Activated CD4-positive, CD25-positive, alpha-beta regulatory T cell (primary cell): ENCODE measurements at regions not wholly inside any gene's neighbourhood (a gene's known extent, or its start where the extent isn't known, plus 50 kb on each side); places are given as distances from the start of the nearest gene placed in this dataset.
"Not testable (repeated sequence)": the region's sequence is repeated elsewhere in the genome, so short reads cannot be mapped to it uniquely, and the experiment has no call there.

ENCODE experiments used
- DNase-seq, 4 experiments: peaks; one replicate each; lab custom pipeline; 2025; lab: John Stamatoyannopoulos, UW

DNA sequence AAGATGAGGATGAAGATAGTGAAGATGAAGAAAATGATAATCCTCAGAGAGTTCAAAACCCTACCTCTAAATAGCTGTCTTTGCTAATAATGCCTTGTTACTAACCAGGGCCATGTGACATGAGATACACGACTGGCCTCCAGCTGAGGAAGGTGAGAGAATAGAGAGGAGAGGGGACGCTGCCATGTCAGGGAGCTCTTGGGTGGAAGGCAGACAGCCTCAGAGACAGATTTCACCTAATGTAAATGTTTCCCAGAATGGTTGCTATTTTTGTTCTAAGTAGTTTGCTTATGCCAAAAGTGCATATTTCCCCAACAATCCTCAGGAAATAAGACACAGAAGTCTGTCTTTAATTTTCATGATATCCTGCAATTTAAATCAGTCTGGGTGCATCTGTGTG lies 138.4 kb downstream of the ELOVL4 start:
- DNase-seq, result no peak

DNA sequence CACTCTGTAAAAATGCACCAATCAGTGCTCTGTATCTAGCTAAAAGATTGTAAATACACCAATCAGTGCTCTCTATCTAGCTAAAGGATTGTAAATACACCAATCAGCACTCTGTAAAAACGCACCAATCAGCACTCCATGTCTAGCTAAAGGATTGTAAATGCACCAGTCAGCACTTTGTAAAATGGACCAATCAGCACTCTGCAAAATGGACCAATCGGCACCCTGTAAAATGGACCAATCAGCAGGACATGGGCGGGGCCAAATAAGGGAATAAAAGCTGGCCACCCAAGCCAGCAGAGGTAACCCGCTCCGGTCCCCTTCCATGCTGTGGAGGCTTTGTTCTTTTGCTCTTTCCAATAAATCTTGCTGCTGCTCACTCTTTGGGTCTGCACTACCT lies 140.7 kb downstream of the ELOVL4 start:
- not testable (repeated sequence) for DNase-seq

DNA sequence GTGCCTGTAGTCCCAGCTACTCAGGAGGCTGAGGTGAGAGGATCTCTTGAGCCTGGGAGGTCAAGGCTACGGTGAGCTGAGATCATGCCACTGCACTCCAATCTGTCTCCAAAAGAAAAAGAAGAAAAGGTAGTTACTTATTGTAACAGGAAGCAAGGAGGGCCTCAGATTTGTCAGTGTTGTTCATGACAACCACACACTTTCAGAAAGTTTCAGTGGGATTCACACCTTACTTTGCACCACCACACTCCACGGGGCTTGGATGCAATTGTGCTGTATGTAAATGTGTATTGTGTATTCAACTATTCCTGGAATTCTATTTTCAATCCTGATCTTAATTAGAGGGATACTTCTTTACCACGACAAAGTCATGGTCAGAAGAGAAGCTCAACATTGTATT lies 142.6 kb downstream of the ELOVL4 start:
- DNase-seq, result no peak

DNA sequence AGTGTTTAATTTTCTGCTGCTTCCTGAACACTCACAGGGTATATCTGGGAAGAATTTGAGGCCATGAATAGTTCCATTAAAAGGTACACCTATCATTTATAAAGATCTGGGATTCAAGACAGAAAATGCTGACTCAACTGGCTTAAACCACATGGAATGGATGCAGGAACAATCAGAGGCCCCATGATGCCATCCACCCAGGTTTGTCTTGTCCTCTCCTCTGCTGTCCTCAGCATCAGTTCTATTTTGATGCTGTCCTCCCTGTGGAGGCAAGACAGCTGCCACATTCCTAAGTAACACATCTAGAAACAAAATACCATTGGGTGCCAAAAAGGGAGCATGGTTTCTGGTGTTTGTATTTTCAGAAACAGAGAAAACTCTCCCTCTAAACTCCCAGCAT lies 143.4 kb downstream of the ELOVL4 start:
- DNase-seq, result no peak

DNA sequence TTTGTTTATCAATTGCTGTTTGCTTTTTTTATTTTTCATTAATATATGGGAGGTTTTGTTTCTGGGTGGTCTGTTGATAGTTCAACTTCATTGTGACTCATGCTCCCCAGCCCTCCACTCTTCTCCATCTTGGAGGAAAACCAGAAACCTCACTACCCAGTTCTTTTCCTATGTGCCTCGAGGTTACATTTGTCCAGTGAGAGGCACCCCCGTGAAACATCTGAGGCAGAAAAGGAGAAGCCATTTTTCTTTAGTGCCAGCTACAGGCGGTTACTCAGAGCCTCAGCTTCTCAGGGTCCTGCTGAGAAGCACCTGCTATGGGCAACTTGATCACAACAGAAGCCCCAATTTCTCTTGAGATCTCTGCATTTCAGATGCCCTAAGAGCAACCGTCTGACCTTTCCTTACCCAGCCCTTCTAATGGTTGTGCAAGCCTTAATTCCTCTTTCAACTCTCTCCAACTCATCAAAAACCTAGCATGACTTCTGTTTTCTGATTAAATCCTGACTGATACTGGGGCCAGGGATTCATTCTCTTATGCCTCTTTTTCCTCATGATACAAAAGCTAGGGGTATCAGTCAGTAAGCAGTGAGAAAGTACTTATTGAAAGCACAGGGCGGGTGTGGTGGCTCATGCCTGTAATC lies 144.6 kb downstream of the ELOVL4 start:
- DNase-seq, result no peak

DNA sequence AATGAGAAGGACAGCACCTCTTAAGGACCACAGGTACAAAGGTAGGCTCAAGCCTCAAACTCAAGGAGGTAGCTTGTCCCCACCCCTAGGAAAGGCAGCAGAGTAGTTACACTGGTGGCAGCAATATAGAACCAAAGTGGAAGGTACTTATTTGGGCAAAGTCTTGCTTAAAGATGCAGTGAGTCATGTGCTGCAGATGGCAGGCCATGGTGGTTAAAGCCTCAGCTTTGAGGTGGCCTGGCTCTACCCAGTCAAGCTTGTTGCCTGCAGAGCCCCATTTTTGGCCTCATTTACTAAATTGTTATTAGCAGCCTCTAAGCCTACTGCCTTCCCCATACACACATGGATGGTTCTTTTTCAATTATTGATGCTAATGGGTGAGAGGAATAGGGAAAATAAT lies 146.0 kb downstream of the ELOVL4 start:
- DNase-seq, result no peak

DNA sequence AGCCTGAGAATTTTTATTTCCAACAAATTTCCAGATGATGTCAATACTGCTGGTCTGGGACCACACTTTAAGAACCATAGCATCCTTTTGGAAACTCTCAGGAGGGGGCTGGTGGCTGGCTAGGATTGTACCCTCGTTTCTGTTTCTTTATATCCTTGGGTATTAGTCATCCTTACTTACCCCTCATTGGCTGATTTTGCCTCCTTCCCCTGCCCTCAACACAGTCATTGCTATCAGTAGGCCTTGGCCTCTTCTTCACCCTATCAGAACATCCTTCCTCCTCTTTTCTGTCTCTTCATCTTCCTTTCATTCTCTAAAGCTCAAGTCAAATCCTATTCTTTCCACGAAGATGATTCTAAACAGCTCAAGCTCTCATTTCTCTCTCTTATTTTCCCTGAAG lies 148.5 kb downstream of the ELOVL4 start:
- DNase-seq, result no peak

DNA sequence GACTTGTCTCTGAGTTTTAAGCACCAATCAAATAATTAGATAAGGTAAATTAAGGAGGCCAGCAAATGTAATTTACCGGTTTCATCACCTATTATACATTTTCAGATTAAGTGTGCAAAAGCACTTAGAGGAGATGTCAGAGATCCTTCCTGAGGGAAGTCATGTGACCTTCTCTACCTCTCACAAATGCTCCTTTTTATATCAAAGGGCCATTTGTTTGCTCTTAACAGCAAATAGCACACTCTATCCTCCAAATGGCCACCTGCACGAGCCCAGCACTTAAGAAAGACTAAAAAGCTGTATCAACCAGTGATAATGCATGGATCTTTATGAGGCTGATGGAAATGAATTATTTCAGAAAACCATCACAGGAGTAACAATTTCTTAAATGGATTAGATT lies 149.4 kb downstream of the ELOVL4 start:
- DNase-seq, result no peak

DNA sequence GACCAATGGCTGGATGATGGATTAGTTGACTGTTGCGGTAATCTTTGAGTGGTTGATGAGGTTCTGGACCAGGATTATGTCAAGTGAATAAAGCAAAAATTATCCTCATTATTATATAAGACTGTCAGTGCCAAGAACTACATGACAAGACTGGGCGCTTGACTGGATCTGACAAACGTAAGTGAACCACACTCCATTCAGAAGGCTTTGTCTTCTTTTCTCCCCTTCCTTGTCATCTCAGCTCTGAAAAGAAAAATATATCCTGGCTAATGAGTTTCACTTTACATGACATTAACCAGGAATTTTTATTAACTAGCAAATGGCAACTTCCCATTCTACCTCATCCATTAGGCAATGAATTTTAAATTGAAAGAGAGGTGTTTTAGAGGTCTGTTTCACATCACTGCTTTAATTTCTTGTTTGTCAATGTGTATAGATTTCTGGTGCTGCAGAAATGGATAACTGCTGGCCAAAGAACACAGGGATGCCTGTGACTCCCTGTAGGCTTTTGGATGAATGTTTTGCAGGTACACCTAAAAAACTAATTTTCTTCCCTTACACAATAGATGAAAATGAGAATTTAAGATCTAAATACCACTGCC lies 150.1 kb downstream of the ELOVL4 start:
- no peak for DNase-seq

DNA sequence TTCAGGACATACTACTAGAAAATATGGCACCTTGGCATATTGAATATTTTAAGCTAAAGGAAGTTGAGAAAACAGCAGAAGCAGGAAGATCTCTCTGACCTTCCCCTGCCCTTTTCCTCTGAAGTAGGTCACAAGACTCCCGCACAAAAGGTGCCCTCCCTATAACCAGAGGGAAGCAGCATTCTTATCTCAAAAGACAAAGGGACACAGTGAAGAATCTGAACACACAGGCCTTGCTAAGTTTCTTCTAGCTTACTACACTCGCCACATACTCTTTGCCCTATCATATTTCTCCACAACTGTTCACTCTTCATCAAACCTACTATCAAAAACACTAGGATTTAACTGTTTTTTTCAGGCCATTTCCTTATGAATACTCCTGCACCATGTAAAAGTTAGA lies 151.2 kb downstream of the ELOVL4 start:
- no peak for DNase-seq

DNA sequence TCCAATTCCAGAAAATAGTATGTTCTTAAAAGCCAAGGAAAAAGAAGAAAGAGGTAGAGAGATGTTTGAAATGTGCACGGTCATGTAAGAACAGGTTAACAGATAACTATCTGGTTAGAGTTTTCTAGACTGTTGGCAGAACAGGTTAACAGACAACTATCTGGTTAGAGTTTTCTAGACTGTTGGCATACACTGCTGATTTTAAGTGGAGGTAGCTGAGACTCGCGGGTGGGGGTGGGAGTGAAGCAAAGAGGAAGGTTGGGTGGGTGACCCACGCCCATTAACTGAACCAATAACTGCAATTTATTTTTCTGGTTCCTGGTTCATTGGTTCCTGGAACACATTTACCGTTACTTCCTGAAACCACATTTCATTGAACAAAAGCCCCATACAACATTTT lies 157.5 kb downstream of the ELOVL4 start:
- no peak for DNase-seq

DNA sequence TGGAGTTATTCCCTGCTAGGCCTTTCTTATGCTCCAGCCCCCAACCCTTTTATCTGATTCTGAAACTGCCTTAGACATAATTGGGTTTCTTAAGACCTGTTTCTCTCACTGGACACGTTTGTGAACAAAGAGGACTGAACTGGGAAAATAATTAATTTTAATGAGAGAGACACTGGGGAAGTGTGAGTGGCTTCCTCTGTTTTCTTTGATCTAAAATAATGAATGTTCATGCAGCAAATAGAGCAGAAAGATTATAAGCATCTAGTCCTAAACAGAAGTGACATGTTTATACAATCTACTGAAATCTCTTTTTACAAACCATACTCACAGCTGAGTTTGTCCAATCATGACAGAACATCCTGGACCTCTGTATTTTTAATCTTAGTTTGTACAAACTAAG lies 157.6 kb downstream of the SH3BGRL2 start:
- DNase-seq, result no peak

DNA sequence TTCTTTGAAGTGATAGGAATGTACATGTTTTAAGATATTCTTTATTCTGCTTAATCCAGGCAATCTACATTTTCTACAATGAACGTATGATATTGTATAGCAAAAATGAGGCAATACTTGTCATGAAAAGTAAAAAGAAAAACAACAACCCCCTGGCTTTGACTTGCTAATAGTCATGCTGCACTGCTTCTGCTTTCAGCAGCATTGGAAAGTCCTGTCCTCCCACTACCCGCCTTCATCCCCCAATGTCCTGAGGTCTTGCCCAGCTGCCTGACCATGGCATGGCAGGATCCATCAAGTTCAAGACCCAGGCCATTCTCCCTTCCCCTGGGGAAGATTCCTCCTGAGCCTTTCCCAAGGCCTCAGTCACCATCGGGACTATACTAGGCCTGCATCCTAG lies 156.5 kb downstream of the SH3BGRL2 start:
- no peak for DNase-seq

DNA sequence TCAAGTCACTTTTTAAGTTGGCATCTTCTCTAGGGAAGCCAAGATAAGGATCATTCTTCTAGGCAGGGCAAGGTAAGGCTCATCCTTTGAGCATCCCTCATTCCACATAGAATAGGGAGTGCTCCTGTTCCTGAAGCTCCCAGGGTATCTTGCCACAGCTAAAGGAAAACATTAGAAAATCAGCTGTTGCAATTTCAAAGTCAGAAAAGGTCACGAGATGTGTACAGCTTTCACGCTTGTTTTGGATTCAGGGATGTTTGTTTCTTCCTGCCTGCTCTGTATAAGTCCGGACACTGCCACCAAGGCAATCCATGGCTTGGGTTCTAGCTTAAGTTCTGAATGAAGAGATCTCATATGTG lies 153.2 kb downstream of the SH3BGRL2 start:
- DNase-seq, result no peak

DNA sequence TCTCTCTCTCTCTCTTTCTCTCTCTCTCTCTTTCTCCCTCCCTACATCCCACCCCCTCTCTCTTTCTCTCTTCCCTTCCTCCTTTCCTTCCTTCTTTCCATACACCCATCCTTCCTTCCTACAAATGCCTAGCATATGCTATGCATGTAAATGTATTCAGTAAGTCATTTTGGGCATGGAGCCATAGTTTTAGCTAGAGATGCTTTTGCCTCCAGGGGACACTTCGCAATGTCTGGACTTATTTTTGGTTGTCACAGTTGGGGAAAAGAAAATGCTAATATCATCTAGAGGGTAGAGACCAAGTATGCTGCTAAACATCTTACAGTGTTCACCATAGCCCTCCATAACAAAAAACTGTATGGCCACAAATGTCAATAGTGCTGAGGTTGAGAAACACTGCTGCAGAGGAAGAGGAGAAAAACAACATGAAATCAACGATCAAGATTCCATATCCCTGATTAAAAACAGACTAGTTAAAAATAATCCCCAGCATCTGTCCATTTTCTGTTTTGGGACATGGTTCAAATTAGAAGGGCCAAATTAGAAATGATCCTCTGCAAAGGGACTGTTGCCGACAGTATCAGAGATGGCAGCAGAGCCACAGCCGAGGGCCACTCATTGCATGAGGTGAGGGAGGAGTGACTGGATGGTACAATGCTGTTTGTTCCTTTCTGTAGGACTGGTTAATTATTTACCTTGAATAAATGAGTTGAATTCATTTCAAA lies 152.7 kb downstream of the SH3BGRL2 start:
- DNase-seq, result no peak

DNA sequence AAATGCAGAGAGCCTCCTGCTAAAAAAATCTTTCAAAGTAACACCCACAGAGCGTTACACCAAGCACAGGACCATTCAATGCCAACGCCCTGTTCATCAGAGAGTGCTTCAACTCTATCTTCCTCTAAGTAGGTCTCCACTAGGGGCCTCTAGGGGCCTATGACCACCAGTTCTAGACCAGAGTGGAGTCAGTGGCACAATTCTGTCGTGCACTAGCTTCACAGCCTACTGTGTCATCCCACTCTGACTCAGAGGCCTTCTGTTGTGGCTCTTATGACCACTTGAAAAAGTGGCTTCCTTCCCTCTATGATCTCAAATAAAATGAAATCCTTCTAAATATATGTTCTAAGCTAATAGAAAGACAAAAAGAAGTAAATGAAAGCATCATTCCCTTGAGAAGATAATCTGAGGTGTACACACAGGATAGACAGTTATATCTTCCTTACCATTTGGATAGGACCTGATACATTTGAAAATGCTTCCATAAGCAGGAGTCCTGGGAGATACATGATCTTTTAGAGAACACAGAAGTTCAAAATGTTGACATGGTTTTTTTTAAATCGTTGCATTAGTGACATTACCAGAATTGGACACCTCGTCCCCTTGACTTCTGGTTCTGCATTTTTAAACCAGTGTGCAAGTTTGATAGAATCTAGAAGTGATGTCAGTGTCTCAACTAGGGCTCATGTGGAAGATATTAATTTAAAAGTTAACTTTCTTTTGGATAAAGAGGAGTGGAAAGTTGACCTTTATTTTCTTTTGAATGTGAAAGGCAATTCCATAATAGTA lies 151.9 kb downstream of the SH3BGRL2 start:
- DNase-seq, result no peak

DNA sequence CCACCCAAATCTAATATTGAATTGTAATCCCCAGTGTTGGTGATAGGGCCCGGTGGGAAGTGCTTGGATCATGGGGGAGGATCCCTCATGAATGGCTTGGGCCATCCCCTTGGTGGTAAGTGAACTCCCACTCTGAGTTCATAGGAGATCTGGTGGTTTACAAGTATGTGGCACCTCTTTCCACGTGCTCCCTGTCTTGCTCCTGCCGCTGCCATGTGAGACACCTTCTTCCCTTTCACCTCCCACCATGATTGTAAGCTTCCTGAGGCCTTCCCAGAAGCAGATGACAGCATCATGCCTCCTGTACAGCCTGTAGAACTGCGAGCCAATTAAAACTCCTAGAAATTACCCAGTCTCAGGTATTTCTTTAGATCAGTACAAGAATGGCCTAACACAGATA lies 150.8 kb downstream of the SH3BGRL2 start:
- DNase-seq, result no peak

DNA sequence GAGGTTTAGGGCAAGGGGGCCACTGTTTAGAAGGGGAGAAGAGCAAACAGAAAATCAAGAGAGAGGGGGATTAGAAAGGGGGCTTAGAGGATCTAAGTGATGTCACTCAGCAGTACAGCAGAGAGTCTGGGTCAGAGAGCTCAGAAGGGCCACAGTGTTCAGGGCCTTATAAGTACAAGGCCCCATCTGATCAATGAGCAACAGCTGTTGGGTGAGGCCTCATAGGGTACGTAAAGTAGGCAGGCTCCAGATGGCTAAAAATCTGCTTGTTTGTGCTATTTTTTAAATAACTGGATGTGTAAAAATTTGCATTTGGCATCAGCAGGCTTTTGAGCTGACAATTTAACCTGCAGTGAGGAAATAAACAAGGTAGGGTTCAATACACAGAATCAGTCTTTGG lies 149.8 kb downstream of the SH3BGRL2 start:
- no peak for DNase-seq

DNA sequence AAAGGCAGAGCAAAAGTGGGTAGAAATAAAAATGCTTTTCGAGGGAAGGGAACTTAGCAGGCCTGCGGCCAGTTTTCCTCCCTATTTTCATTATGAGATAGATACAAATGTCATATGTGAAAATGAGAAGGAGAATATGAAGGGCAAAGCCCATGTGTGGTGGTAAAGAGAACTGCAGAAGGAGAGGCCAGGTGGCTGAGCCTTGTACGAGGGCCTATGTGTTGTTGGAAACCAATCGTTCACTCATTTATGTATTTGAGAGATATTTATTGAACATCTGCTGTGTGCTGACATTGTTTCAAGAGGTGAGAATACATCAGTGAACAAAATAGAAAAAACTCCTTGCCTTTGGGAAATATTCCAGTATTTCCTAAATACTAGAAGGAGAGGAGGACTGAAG lies 147.7 kb downstream of the SH3BGRL2 start:
- no peak for DNase-seq

DNA sequence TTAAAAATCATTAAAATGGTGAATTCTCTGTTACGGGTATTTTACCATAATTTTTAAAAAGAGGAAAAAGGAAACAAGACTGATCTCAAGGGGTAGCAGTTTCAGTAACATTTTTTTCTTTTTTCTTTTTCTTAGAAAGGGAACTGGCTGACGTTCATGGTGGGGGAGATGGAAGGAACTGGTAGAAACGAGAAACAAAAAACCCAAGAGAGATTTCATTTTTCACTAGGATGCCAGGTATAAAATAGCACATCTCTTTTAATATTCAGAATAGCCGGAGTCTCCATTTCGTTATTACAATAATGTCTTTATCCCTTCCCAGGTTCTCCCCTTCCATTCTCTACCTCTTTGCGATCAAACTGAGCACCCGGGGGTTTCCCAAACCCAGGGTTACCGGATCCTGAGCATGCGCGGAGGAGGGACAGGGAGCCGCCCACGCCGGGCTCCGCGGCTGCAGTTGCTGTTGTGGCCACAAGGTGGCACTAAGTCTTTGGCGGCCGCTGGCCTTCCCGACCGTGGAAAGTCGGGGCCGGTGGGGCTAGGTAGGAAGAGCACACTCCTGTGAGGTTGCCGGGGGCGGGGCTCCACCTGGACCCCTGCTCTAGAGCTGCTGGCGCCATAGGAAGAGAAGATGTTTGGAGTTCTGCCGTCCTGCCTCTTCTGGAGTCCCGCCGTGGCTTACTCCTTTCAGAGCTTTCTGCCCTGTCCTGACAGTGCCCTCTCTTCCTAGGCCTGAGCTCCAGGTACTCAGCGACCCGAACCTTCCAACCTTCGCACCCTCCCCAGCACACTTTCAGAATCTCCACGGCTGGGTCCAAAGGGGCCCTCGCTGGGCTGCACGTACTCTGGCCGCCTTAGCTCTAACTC lies 146.8 kb downstream of the SH3BGRL2 start:
- peak; percentile 48 to 78 (median 68) for DNase-seq

DNA sequence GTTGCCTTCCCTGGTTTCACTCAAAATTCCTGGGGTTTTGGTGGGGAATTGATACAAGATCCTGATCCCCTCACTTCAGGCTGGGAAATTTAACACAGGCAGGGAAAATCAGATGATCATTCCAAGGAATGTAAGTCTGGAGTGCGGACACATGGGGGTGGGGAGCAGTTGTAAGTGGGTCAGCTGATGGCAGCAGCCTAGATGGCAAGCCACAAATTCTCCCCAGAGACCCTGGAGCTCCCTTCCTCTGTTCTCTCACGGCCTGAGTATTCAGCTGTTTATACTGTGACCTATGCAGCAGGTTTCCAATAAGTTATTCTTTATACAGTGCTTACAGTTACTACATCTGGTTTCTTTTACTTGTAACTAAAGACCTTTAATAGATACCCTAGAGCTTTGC lies 144.9 kb downstream of the SH3BGRL2 start:
- DNase-seq, result no peak

DNA sequence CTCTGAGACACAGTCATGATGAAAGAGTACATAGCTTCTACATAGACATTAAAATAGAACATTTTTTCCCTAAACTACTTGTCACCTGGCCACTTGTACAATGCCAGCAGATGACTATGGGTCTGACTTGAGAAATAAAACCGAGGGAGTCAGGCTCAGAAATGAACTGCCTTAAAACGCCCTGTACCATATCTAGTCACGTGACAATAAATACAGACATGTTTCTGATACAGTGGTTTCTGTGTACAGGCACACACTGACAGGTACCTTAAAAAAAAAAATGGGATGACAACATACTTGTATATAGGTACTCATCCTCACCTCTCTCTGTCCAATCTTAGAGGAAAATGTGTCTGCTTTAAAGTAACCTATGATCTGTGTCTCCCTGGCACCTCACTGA lies 144.1 kb downstream of the SH3BGRL2 start:
- DNase-seq, result no peak
